Heart left ventricle (tissue), 16 donors: ENCODE measurements at regions not wholly inside any gene's neighbourhood (a gene's known extent, or its start where the extent isn't known, plus 50 kb on each side); places are given as distances from the start of the nearest gene placed in this dataset.
A peak's percentile ranks its signal among the peaks of the same experiment; 100 is the strongest.

Source experiments
- ATAC-seq, 4 donors: fragments of 200-7000 bp; cut with Tn5 transposase; one replicate each; pipeline ENCODE4 v1.9.1; 2020 to 2022; ENCODE audit warnings: moderate library complexity in 4 of 4, mild to moderate bottlenecking in 3 of 4, moderate number of reproducible peaks in 1 of 4
- DNase-seq, 5 donors: peaks; one replicate each; pipeline ENCODE4 v3.0.0-alpha.2; 2020
- H3K27ac ChIP-seq, 12 donors: fragments of 200-600 bp; sonication (generic) in 4 of 12; one replicate each; pipeline versions ENCODE4 v1.5.0 to v1.8.0; 2016 to 2022; ENCODE audit warnings: mild to moderate bottlenecking in 2 of 12
- H3K27me3 ChIP-seq, 9 donors: fragments of 200-600 bp; sonication (generic) in 2 of 9; one replicate each; pipeline versions ENCODE4 v1.5.1 to v1.8.0; 2016 to 2022; ENCODE audit warnings: mild to moderate bottlenecking in 3 of 9
- H3K36me3 ChIP-seq, 9 donors: fragments of 200-600 bp; sonication (generic) in 2 of 9; one replicate each; pipeline versions ENCODE4 v1.5.0 to v1.8.0; 2018 to 2022; ENCODE audit warnings: mild to moderate bottlenecking in 2 of 9
- H3K4me1 ChIP-seq, 12 donors: fragments of 200-600 bp; sonication (generic) in 4 of 12; one replicate each; pipeline versions ENCODE4 v1.5.0 to v1.8.0; 2016 to 2022; ENCODE audit warnings: mild to moderate bottlenecking in 3 of 12
- H3K4me3 ChIP-seq, 12 donors: fragments of 200-600 bp; sonication (generic) in 4 of 12; one replicate each; pipeline versions ENCODE4 v1.5.0 to v1.8.0; 2017 to 2022; ENCODE audit warnings: mild to moderate bottlenecking in 9 of 12, moderate library complexity in 4 of 12
- H3K9me3 ChIP-seq, 12 donors: fragments of 200-600 bp; sonication (generic) in 4 of 12; one replicate each; pipeline versions ENCODE4 v1.5.0 to v1.8.0; 2016 to 2022; ENCODE audit warnings: mild to moderate bottlenecking in 1 of 12
- CTCF ChIP-seq, 12 donors: fragments of 200-600 bp; sonication (generic) in 4 of 12; IDR thresholded peaks; one replicate each; pipeline versions ENCODE4 v1.5.0 to v1.8.0; 2018 to 2022; ENCODE audit warnings: antibody characterized with exemption in 12 of 12, mild to moderate bottlenecking in 5 of 12
- POLR2A ChIP-seq, 2 donors: fragments of 450-650 bp; IDR thresholded peaks; one replicate each; pipeline ENCODE4 v1.6.1; 2017; ENCODE audit warnings: antibody characterized with exemption in 2 of 2, mild to moderate bottlenecking in 2 of 2, moderate library complexity in 2 of 2
- WGBS, 4 donors: extraction: QIAGEN DNeasy Blood & Tissue Kit in 2 of 4; methylation state at CpG; one replicate each; pipeline versions ENCODE4 v1.1.5 to v1.1.7; 2013 to 2018; 5-methylcytosine and 5-hydroxymethylcytosine counted together
- intact Hi-C, 10 donors: fragments of 100-400 bp; cut with DNase I; formaldehyde crosslinking; loops; one replicate each; pipeline versions ENCODE4 v1.11.1 to v1.14.2; 2022
- donor health status: ischemic (EF 13 %, LVEDD 7.1; RV severe dilation, severe dysfunction).
- donor health status: healthy with polysubstance abuse.
- donor health status: DM: no; HTN: yes; CAD: no.
- donor health status: DM: no; HTN: no; CAD: no.
- donor health status: ischemic (EF 25% LVEDD 6.9; RV normal size, moderate dysfunction).
- donor health status: ischemic (EF 25% LVEDD 5.7; RV mildly dilated, moderate dysfunction).
- donor health status: healthy.
- donor health status: DM: yes; HTN: yes; CAD: no.
- donor health status: ischemic (EF 35%, LVEDD 5.7; RV mildly dilated, moderate dysfunction).
- donor health status: nonischemic (EF 11% LVEDD 7.7; RV severe dilation, severe dysfunction).
- donor health status: DM: yes; HTN: yes; CAD: no.
- donor health status: PGD.
- donor health status: ischemic (EF 29% LVEDD 5.4; RV normal size, mild dysfunction).
- donor health status: nonischemic (EF 23%, LVEDD 6.1; RV moderate dilation, normal function).

- intact Hi-C loops, result no loop called here
- peak overlapping the region in 2 of 12 donors; percentile 19 to 31 for H3K27ac ChIP-seq
- 72 to 81% (median 77%) methylated on average over 10 of the region's 10 CpGs for WGBS, 4 donors
- H3K9me3 ChIP-seq, result no peaks in the 10 kb centered on the region
- H3K27me3 ChIP-seq, result no peaks in the 10 kb centered on the region
- peak overlapping the region in 1 of 12 donors; percentile 14 for H3K4me3 ChIP-seq
- TF ChIP-seq CTCF (IDR thresholded peaks at IDR 0.05) (no peak), POLR2A (IDR thresholded peaks at IDR 0.05) (no peak)
- no peaks in the 10 kb centered on the region for H3K36me3 ChIP-seq
- peak in 2 of 5 donors; percentile 9 to 21 for DNase-seq
- H3K4me1 ChIP-seq, result no peaks in the 10 kb centered on the region
- peak in 3 of 4 donors; percentile 28 to 54 (median 34) for ATAC-seq
Measured at GRCh38 chr10:30127120-30127541, 67.7 kb upstream of the JCAD start.

- Histone ChIP-seq H3K27me3 (no peaks in the 10 kb centered on the region), H3K36me3 (no peaks in the 10 kb centered on the region), H3K27ac (no peak overlapping the region), H3K9me3 (no peaks in the 10 kb centered on the region), H3K4me1 (no peaks in the 10 kb centered on the region), H3K4me3 (no peak overlapping the region)
- 79 to 84% (median 83%) methylated on average over 2 of the region's 2 CpGs for WGBS, 4 donors
- intact Hi-C loops, result no loop called here
- no peak for DNase-seq
- TF ChIP-seq CTCF (IDR thresholded peaks at IDR 0.05) (no peak), POLR2A (IDR thresholded peaks at IDR 0.05) (no peak)
- ATAC-seq, result no peak
Measured at GRCh38 chr10:30125496-30125895, 66.1 kb upstream of the JCAD start.

GRCh38 chr10:30124704-30125103 is 65.3 kb upstream of the JCAD start:
- no peaks in the 10 kb centered on the region for H3K27me3 ChIP-seq
- WGBS, 4 donors, result 69 to 84% (median 75%) methylated on average over 6 of the region's 6 CpGs
- no peak for ATAC-seq
- H3K4me3 ChIP-seq, result no peak overlapping the region
- H3K36me3 ChIP-seq, result no peaks in the 10 kb centered on the region
- H3K9me3 ChIP-seq, result no peaks in the 10 kb centered on the region
- DNase-seq, result no peak
- intact Hi-C loops, result no loop called here
- H3K4me1 ChIP-seq, result no peaks in the 10 kb centered on the region
- TF ChIP-seq POLR2A (IDR thresholded peaks at IDR 0.05) (no peak), CTCF (IDR thresholded peaks at IDR 0.05) (no peak)
- H3K27ac ChIP-seq, result no peak overlapping the region

- WGBS, 4 donors, result 65 to 81% (median 71%) methylated on average over 2 of the region's 2 CpGs
- no peaks in the 10 kb centered on the region for H3K9me3 ChIP-seq
- ATAC-seq, result no peak
- TF ChIP-seq CTCF (IDR thresholded peaks at IDR 0.05) (no peak), POLR2A (IDR thresholded peaks at IDR 0.05) (no peak)
- no peaks in the 10 kb centered on the region for H3K4me1 ChIP-seq
- no peaks in the 10 kb centered on the region for H3K36me3 ChIP-seq
- intact Hi-C loops, result no loop called here
- no peaks in the 10 kb centered on the region for H3K27me3 ChIP-seq
- DNase-seq, result no peak
- H3K27ac ChIP-seq, result no peak overlapping the region
- H3K4me3 ChIP-seq, result no peak overlapping the region
Measured at GRCh38 chr10:30121401-30121800, 62.0 kb upstream of the JCAD start.
